ENCODE measurements at regions not wholly inside any gene's neighbourhood (a gene's known extent, or its start where the extent isn't known, plus 50 kb on each side); places are given as distances from the start of the nearest gene placed in this dataset.

GRCh38 chr3:31103623-31104180, 209.2 kb upstream of the GADL1 start:
- no peak for TF ChIP-seq CTCF (IDR thresholded peaks at IDR 0.05; ENCODE audit: extremely low read depth in 1 of 2, insufficient read depth in 1 of 2, low read depth in 1 of 2, low read length in 2 of 2)
- TF ChIP-seq FOS (IDR thresholded peaks at IDR 0.05; ENCODE audit: borderline replicate concordance, insufficient read depth, low read length): no peak
- TF ChIP-seq POLR2AphosphoS5 (IDR thresholded peaks at IDR 0.05; ENCODE audit: insufficient read depth, low read depth, low read length): no peak
- TF ChIP-seq POLR2A (IDR thresholded peaks at IDR 0.05; ENCODE audit: low read depth, low read length): no peak
- TF ChIP-seq JUN (IDR thresholded peaks at IDR 0.05; ENCODE audit: borderline replicate concordance, insufficient read depth, insufficient read length, low read depth): no peak
- no peak for TF ChIP-seq EZH2 (IDR thresholded peaks at IDR 0.05; ENCODE audit: borderline replicate concordance, low read depth, low read length, severe bottlenecking)
- no peak for TF ChIP-seq GATA2 (IDR thresholded peaks at IDR 0.05; ENCODE audit: insufficient read depth, insufficient read length, low read depth, low read length)
- TF ChIP-seq MYC (IDR thresholded peaks at IDR 0.05; ENCODE audit: low read depth, low read length): no peak
- TF ChIP-seq MAX (IDR thresholded peaks at IDR 0.05; ENCODE audit: insufficient read depth, insufficient read length): no peak
- Histone ChIP-seq H3K36me3 (ENCODE audit: control insufficient read depth in 2 of 2, extremely low read depth in 1 of 2, insufficient read depth in 2 of 2, low read length in 2 of 2) (no peaks in the 10 kb centered on the region), H3K4me3 (replicated peaks in 1 of 3; ENCODE audit: insufficient read depth in 1 of 3, low read depth in 1 of 3, low read length in 3 of 3) (no peak overlapping the region), H3K4me1 (ENCODE audit: control insufficient read depth, extremely low read depth, insufficient read depth, low read length) (peaks cover 19% of the 10 kb centered on the region), H3K27me3 (ENCODE audit: control insufficient read depth in 2 of 2, insufficient read depth in 2 of 2, low read length in 2 of 2) (no peaks in the 10 kb centered on the region), H3K9ac (replicated peaks; ENCODE audit: extremely low read depth, insufficient read depth, low read length) (no peak overlapping the region), H3K9me1 (replicated peaks; ENCODE audit: control insufficient read depth, extremely low read depth, insufficient read depth, low read length) (no peaks in the 10 kb centered on the region), H2AFZ (ENCODE audit: low read depth, low read length) (no peak overlapping the region), H3K79me2 (ENCODE audit: control insufficient read depth, insufficient read depth, low read length) (no peaks in the 10 kb centered on the region), H4K20me1 (replicated peaks; ENCODE audit: control insufficient read depth, extremely low read depth, insufficient read depth, low read length) (no peaks in the 10 kb centered on the region), H3K27ac (ENCODE audit: insufficient read depth, low read depth, low read length) (no peak overlapping the region), H3K4me2 (ENCODE audit: insufficient read depth, low read length) (no peak overlapping the region), H3K9me3 (replicated peaks; ENCODE audit: control insufficient read depth, insufficient read depth, low read length) (no peaks in the 10 kb centered on the region)
- CTCF ChIA-PET: no interaction called here
- FAIRE-seq (no peak), DNase-seq (ENCODE audit: low read depth, low spot score) (no peak)
- no TSS peak for BruUV-seq (replicated peaks)
- dilution Hi-C loops (cut with MboI; ENCODE audit: extremely low pct_ligation_motif_present, low sequenced_read_pairs): no loop called here
- POLR2A ChIA-PET: no interaction called here
- intact Hi-C loops (cut with micrococcal nuclease): no loop called here

All from endothelial cell of umbilical vein (primary cell).